ENCODE measurements at regions not wholly inside any gene's neighbourhood (a gene's known extent, or its start where the extent isn't known, plus 50 kb on each side); places are given as distances from the start of the nearest gene placed in this dataset.

GRCh38 chr6:113344969-113345368 lies 512.2 kb upstream of the MARCKS start:
- TF ChIP-seq, protein P1, sequence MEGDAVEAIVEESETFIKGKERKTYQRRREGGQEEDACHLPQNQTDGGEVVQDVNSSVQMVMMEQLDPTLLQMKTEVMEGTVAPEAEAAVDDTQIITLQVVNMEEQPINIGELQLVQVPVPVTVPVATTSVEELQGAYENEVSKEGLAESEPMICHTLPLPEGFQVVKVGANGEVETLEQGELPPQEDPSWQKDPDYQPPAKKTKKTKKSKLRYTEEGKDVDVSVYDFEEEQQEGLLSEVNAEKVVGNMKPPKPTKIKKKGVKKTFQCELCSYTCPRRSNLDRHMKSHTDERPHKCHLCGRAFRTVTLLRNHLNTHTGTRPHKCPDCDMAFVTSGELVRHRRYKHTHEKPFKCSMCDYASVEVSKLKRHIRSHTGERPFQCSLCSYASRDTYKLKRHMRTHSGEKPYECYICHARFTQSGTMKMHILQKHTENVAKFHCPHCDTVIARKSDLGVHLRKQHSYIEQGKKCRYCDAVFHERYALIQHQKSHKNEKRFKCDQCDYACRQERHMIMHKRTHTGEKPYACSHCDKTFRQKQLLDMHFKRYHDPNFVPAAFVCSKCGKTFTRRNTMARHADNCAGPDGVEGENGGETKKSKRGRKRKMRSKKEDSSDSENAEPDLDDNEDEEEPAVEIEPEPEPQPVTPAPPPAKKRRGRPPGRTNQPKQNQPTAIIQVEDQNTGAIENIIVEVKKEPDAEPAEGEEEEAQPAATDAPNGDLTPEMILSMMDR (IDR thresholded peaks at IDR 0.05; ENCODE audit: insufficient read depth, low read depth, low read length, missing control alignments) = no peak
- no peak for DNase-seq (ENCODE audit: low read depth)
- no peak overlapping the region for H3K4me3 ChIP-seq (ENCODE audit: low read depth, low read length)

- DNase-seq (ENCODE audit: low read depth) = no peak
- no peak overlapping the region for H3K4me3 ChIP-seq (ENCODE audit: low read depth, low read length)
- TF ChIP-seq, protein P1 (IDR thresholded peaks at IDR 0.05; ENCODE audit: insufficient read depth, low read depth, low read length, missing control alignments) = no peak
Measured at GRCh38 chr6:113347436-113347835, 509.7 kb upstream of the MARCKS start.

GRCh38 chr6:113350461-113350860 lies 506.7 kb upstream of the MARCKS start:
- TF ChIP-seq, protein P1 (IDR thresholded peaks at IDR 0.05; ENCODE audit: insufficient read depth, low read depth, low read length, missing control alignments) = no peak
- DNase-seq (ENCODE audit: low read depth) = no peak
- no peak overlapping the region for H3K4me3 ChIP-seq (ENCODE audit: low read depth, low read length)

GRCh38 chr6:113351173-113351834 lies 505.8 kb upstream of the MARCKS start:
- TF ChIP-seq, protein P1 (IDR thresholded peaks at IDR 0.05; ENCODE audit: insufficient read depth, low read depth, low read length, missing control alignments) = no peak
- DNase-seq (ENCODE audit: low read depth) = no peak
- no peak overlapping the region for H3K4me3 ChIP-seq (ENCODE audit: low read depth, low read length)

DNA sequence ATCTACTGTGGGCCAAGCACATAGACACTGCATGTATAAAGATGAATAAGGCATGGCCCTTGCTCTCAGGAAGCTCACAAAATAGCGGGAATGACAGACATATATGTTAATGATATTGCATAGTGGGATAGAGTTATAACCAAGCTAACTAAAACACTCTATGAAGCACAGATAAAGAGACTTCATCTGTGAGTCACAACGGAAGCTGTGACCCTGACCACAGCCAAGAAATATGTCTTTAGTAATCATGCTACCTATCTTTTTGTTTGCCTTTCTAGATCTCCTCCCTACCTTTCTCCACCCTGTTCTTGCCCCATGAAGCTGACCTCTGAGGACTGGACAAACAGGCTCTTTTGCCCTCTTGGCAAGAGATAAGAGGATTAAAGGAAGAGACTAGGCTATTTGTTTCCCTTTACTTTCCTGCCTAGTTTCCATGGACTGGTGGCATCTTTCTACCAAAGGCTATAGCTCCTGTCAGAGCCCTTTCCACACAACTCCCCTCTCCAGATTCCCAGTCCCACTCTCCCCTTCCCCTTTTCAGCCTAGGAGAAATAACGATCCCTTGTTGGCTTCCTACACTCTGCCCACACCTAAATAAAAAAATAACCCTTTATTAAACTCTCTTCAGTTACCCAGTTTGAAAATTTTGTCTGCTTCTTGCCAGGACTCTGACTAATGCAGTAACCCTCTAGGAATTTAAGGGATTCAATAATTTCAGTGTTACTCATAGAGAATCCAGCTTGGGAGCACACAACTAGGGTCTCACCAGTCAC lies 504.9 kb upstream of the MARCKS start:
- H3K4me3 ChIP-seq (ENCODE audit: low read depth, low read length) = no peak overlapping the region
- no peak for DNase-seq (ENCODE audit: low read depth)
- TF ChIP-seq, protein P1 (IDR thresholded peaks at IDR 0.05; ENCODE audit: insufficient read depth, low read depth, low read length, missing control alignments) = no peak

GRCh38 chr6:113352831-113353230 lies 504.3 kb upstream of the MARCKS start:
- DNase-seq (ENCODE audit: low read depth) = no peak
- TF ChIP-seq, protein P1 (IDR thresholded peaks at IDR 0.05; ENCODE audit: insufficient read depth, low read depth, low read length, missing control alignments) = no peak
- no peak overlapping the region for H3K4me3 ChIP-seq (ENCODE audit: low read depth, low read length)

All from GM12865 (cell line).